Keratinocyte (primary cell): ENCODE measurements at regions not wholly inside any gene's neighbourhood (a gene's known extent, or its start where the extent isn't known, plus 50 kb on each side); places are given as distances from the start of the nearest gene placed in this dataset.

Experiments
- CTCF ChIP-seq, 3 experiments: IDR thresholded peaks in 1 of 3; conservative IDR thresholded peaks in 1 of 3; optimal IDR thresholded peaks in 1 of 3; 2 replicates in 2 of 3; 3 replicates in 1 of 3; pipeline versions ENCODE3 to v1.5.1; 2011; ENCODE audit warnings: low read length in 3 of 3, mild to moderate bottlenecking in 3 of 3, moderate library complexity in 2 of 3, control low read depth in 1 of 3, inconsistent platforms in 1 of 3; ENCODE audit not compliant: insufficient read depth in 2 of 3; ENCODE audit errors: extremely low read depth in 1 of 3
- EZH2 ChIP-seq: IDR thresholded peaks from one replicate; pipeline ENCODE4 v1.6.1; 2012; ENCODE audit warnings: inconsistent platforms, mild to moderate bottlenecking, low read length, moderate library complexity

- no peak for TF ChIP-seq CTCF (optimal IDR thresholded peaks at IDR 0.05 in 1 of 3, IDR thresholded peaks at IDR 0.05 in 1 of 3, conservative IDR thresholded peaks at IDR 0.05 in 1 of 3; ENCODE audit: extremely low read depth in 1 of 3, insufficient read depth in 2 of 3, low read length in 3 of 3)
- no peak for TF ChIP-seq EZH2
Observed at GRCh38 chr4:95742179-95742578, 97.7 kb upstream of the PDHA2 start.
